ENCODE measurements at regions not wholly inside any gene's neighbourhood (a gene's known extent, or its start where the extent isn't known, plus 50 kb on each side); places are given as distances from the start of the nearest gene placed in this dataset.

GRCh38 chr2:207324001-207324400 is 158.3 kb upstream of the KLF7 start:
- Histone ChIP-seq H3K27ac (ENCODE audit: low read depth, low read length) (no peak overlapping the region), H3K4me3 (ENCODE audit: insufficient read depth, low read length, poor library complexity, severe bottlenecking) (no peak overlapping the region), H3K4me2 (ENCODE audit: low read depth, low read length, poor library complexity, severe bottlenecking) (no peak overlapping the region), H3K79me2 (ENCODE audit: insufficient read depth, low read length) (no peaks in the 10 kb centered on the region), H3K36me3 (ENCODE audit: low read length) (no peaks in the 10 kb centered on the region), H2AFZ (ENCODE audit: low read depth, low read length, severe bottlenecking) (no peak overlapping the region), H3K27me3 (ENCODE audit: low read length) (no peaks in the 10 kb centered on the region), H3K9me3 (ENCODE audit: insufficient read depth, low read length) (no peaks in the 10 kb centered on the region), H3F3A (ENCODE audit: insufficient read depth) (no peaks in the 10 kb centered on the region), H4K20me1 (ENCODE audit: low read depth, low read length) (no peaks in the 10 kb centered on the region), H3K9me2 (replicated peaks; ENCODE audit: insufficient read depth, low read length) (no peaks in the 10 kb centered on the region), H3K9ac (ENCODE audit: low read length) (no peak overlapping the region)
- TF ChIP-seq CTCF (IDR thresholded peaks at IDR 0.05; ENCODE audit: insufficient read depth, low read length, poor library complexity, severe bottlenecking) (no peak), EZH2phosphoT487 (conservative IDR thresholded peaks at IDR 0.05; ENCODE audit: low read length) (no peak)

- no peaks in the 10 kb centered on the region for H3K79me2 ChIP-seq (ENCODE audit: insufficient read depth, low read length)
- no peaks in the 10 kb centered on the region for H3K27me3 ChIP-seq (ENCODE audit: low read length)
- no peaks in the 10 kb centered on the region for H4K20me1 ChIP-seq (ENCODE audit: low read depth, low read length)
- H2AFZ ChIP-seq (ENCODE audit: low read depth, low read length, severe bottlenecking) = no peak overlapping the region
- H3K9ac ChIP-seq (ENCODE audit: low read length) = no peak overlapping the region
- H3K36me3 ChIP-seq (ENCODE audit: low read length) = no peaks in the 10 kb centered on the region
- no peak overlapping the region for H3K4me3 ChIP-seq (ENCODE audit: insufficient read depth, low read length, poor library complexity, severe bottlenecking)
- H3K9me3 ChIP-seq (ENCODE audit: insufficient read depth, low read length) = no peaks in the 10 kb centered on the region
- no peak overlapping the region for H3K27ac ChIP-seq (ENCODE audit: low read depth, low read length)
- TF ChIP-seq CTCF (IDR thresholded peaks at IDR 0.05; ENCODE audit: insufficient read depth, low read length, poor library complexity, severe bottlenecking) (no peak), EZH2phosphoT487 (conservative IDR thresholded peaks at IDR 0.05; ENCODE audit: low read length) (no peak)
- H3K4me2 ChIP-seq (ENCODE audit: low read depth, low read length, poor library complexity, severe bottlenecking) = no peak overlapping the region
- H3F3A ChIP-seq (ENCODE audit: insufficient read depth) = no peaks in the 10 kb centered on the region
- no peaks in the 10 kb centered on the region for H3K9me2 ChIP-seq (replicated peaks; ENCODE audit: insufficient read depth, low read length)
Measured at GRCh38 chr2:207327513-207327912, 161.8 kb upstream of the KLF7 start.

- Histone ChIP-seq H3K79me2 (ENCODE audit: insufficient read depth, low read length) (no peaks in the 10 kb centered on the region), H3K9me3 (ENCODE audit: insufficient read depth, low read length) (no peaks in the 10 kb centered on the region), H3K4me2 (ENCODE audit: low read depth, low read length, poor library complexity, severe bottlenecking) (no peak overlapping the region), H3K4me3 (ENCODE audit: insufficient read depth, low read length, poor library complexity, severe bottlenecking) (no peak overlapping the region), H3K27me3 (ENCODE audit: low read length) (no peaks in the 10 kb centered on the region), H3F3A (ENCODE audit: insufficient read depth) (no peaks in the 10 kb centered on the region), H4K20me1 (ENCODE audit: low read depth, low read length) (no peaks in the 10 kb centered on the region), H3K36me3 (ENCODE audit: low read length) (no peaks in the 10 kb centered on the region), H3K9ac (ENCODE audit: low read length) (no peak overlapping the region), H3K27ac (ENCODE audit: low read depth, low read length) (no peak overlapping the region), H2AFZ (ENCODE audit: low read depth, low read length, severe bottlenecking) (no peak overlapping the region), H3K9me2 (replicated peaks; ENCODE audit: insufficient read depth, low read length) (no peaks in the 10 kb centered on the region)
- TF ChIP-seq CTCF (IDR thresholded peaks at IDR 0.05; ENCODE audit: insufficient read depth, low read length, poor library complexity, severe bottlenecking) (no peak), EZH2phosphoT487 (conservative IDR thresholded peaks at IDR 0.05; ENCODE audit: low read length) (no peak)
Measured at GRCh38 chr2:207328944-207329386, 163.2 kb upstream of the KLF7 start.

Measured in SU-DHL-6 (cell line).